ENCODE measurements at regions not wholly inside any gene's neighbourhood (a gene's known extent, or its start where the extent isn't known, plus 50 kb on each side); places are given as distances from the start of the nearest gene placed in this dataset.

- TF ChIP-seq FOXA1 (IDR thresholded peaks at IDR 0.05) (no peak), HDGF (IDR thresholded peaks at IDR 0.05; ENCODE audit: borderline replicate concordance) (no peak), ELF4 (IDR thresholded peaks at IDR 0.05) (no peak), CTBP1 (IDR thresholded peaks at IDR 0.05; ENCODE audit: borderline replicate concordance) (no peak), LEF1 (IDR thresholded peaks at IDR 0.05; ENCODE audit: borderline replicate concordance) (no peak), PKNOX1 (IDR thresholded peaks at IDR 0.05) (no peak)
- ChIA-PET POLR2A (no interaction called here), CTCF (no interaction called here)
- DNase-seq (ENCODE audit: extremely low spot score): no peak
Measured at GRCh38 chr2:62423235-62423634, 82.8 kb downstream of the TMEM17 start.

GRCh38 chr2:62415518-62415917 lies 90.5 kb downstream of the TMEM17 start:
- no peak for DNase-seq (ENCODE audit: extremely low spot score)
- ChIA-PET POLR2A (no interaction called here), CTCF (no interaction called here)
- TF ChIP-seq HDGF (IDR thresholded peaks at IDR 0.05; ENCODE audit: borderline replicate concordance): no peak
- no peak for TF ChIP-seq SP1 (IDR thresholded peaks at IDR 0.05)
- no peak for TF ChIP-seq ZNF384 (IDR thresholded peaks at IDR 0.05)
- TF ChIP-seq ARNT (IDR thresholded peaks at IDR 0.05): no peak
- no peak for TF ChIP-seq LEF1 (IDR thresholded peaks at IDR 0.05; ENCODE audit: borderline replicate concordance)
- no peak for TF ChIP-seq CTBP1 (IDR thresholded peaks at IDR 0.05; ENCODE audit: borderline replicate concordance)
- TF ChIP-seq FOXM1 (IDR thresholded peaks at IDR 0.05; ENCODE audit: borderline replicate concordance): no peak
- no peak for TF ChIP-seq NFRKB (IDR thresholded peaks at IDR 0.05)
- TF ChIP-seq FOXA1 (IDR thresholded peaks at IDR 0.05): no peak
- TF ChIP-seq PKNOX1 (IDR thresholded peaks at IDR 0.05): no peak
- TF ChIP-seq FOXK2 (IDR thresholded peaks at IDR 0.05): no peak
- no peak for TF ChIP-seq L3MBTL2 (conservative IDR thresholded peaks at IDR 0.05)

GRCh38 chr2:62415019-62415431 lies 91.0 kb downstream of the TMEM17 start:
- POLR2A ChIA-PET: no interaction called here
- CTCF ChIA-PET: no interaction called here
- TF ChIP-seq LEF1 (IDR thresholded peaks at IDR 0.05; ENCODE audit: borderline replicate concordance) (no peak), TARDBP (IDR thresholded peaks at IDR 0.05) (no peak), L3MBTL2 (conservative IDR thresholded peaks at IDR 0.05) (no peak), SP1 (IDR thresholded peaks at IDR 0.05) (no peak), BHLHE40 (IDR thresholded peaks at IDR 0.05; ENCODE audit: borderline replicate concordance) (no peak), NFRKB (IDR thresholded peaks at IDR 0.05) (no peak), FOXM1 (IDR thresholded peaks at IDR 0.05; ENCODE audit: borderline replicate concordance) (no peak), ARNT (IDR thresholded peaks at IDR 0.05) (no peak), FOXK2 (IDR thresholded peaks at IDR 0.05) (no peak), ZNF384 (IDR thresholded peaks at IDR 0.05) (no peak), FOXA1 (IDR thresholded peaks at IDR 0.05) (no peak), PKNOX1 (IDR thresholded peaks at IDR 0.05) (no peak), CTBP1 (IDR thresholded peaks at IDR 0.05; ENCODE audit: borderline replicate concordance) (no peak), ELF4 (IDR thresholded peaks at IDR 0.05) (no peak), SUZ12 (IDR thresholded peaks at IDR 0.05) (no peak), HDGF (IDR thresholded peaks at IDR 0.05; ENCODE audit: borderline replicate concordance) (no peak)
- no peak for DNase-seq (ENCODE audit: extremely low spot score)

- TF ChIP-seq SUZ12 (IDR thresholded peaks at IDR 0.05): no peak
- no peak for TF ChIP-seq LEF1 (IDR thresholded peaks at IDR 0.05; ENCODE audit: borderline replicate concordance)
- no peak for TF ChIP-seq ZNF384 (IDR thresholded peaks at IDR 0.05)
- TF ChIP-seq NFRKB (IDR thresholded peaks at IDR 0.05): no peak
- no peak for TF ChIP-seq BHLHE40 (IDR thresholded peaks at IDR 0.05; ENCODE audit: borderline replicate concordance)
- TF ChIP-seq TARDBP (IDR thresholded peaks at IDR 0.05): no peak
- TF ChIP-seq L3MBTL2 (conservative IDR thresholded peaks at IDR 0.05): no peak
- no peak for TF ChIP-seq FOXK2 (IDR thresholded peaks at IDR 0.05)
- TF ChIP-seq ARNT (IDR thresholded peaks at IDR 0.05): no peak
- no peak for TF ChIP-seq ELF4 (IDR thresholded peaks at IDR 0.05)
- no peak for TF ChIP-seq PKNOX1 (IDR thresholded peaks at IDR 0.05)
- TF ChIP-seq HDGF (IDR thresholded peaks at IDR 0.05; ENCODE audit: borderline replicate concordance): no peak
- TF ChIP-seq FOXM1 (IDR thresholded peaks at IDR 0.05; ENCODE audit: borderline replicate concordance): no peak
- DNase-seq (ENCODE audit: extremely low spot score): no peak
- ChIA-PET POLR2A (no interaction called here), CTCF (no interaction called here)
Measured at GRCh38 chr2:62413116-62413663, 92.8 kb downstream of the TMEM17 start.

- ChIA-PET CTCF (interaction anchor here (0.9 to 1.0 kb wide), 2 partner anchors 9 to 489 kb away, joined by 3 read pairs; no protein-coding TSS in a partner anchor), POLR2A (no interaction called here)
- no peak for DNase-seq (ENCODE audit: extremely low spot score)
- TF ChIP-seq SUZ12 (IDR thresholded peaks at IDR 0.05) (no peak), ARNT (IDR thresholded peaks at IDR 0.05) (no peak), LEF1 (IDR thresholded peaks at IDR 0.05; ENCODE audit: borderline replicate concordance) (no peak), FOXK2 (IDR thresholded peaks at IDR 0.05) (no peak), L3MBTL2 (conservative IDR thresholded peaks at IDR 0.05) (no peak), SP1 (IDR thresholded peaks at IDR 0.05) (no peak), PKNOX1 (IDR thresholded peaks at IDR 0.05) (no peak), ZNF384 (IDR thresholded peaks at IDR 0.05) (no peak)
Measured at GRCh38 chr2:62412347-62412742, 93.7 kb downstream of the TMEM17 start.
